DMS 273 (cell line): ENCODE measurements at regions not wholly inside any gene's neighbourhood (a gene's known extent, or its start where the extent isn't known, plus 50 kb on each side); places are given as distances from the start of the nearest gene placed in this dataset.
A peak's percentile ranks its signal among the peaks of the same experiment; 100 is the strongest.

Source experiments
- DNase-seq: peaks from one replicate; lab custom pipeline; 2025; ENCODE audit not compliant: unreplicated experiment; lab: John Stamatoyannopoulos, UW

GRCh38 chr4:110770353-110770752 is 147.5 kb upstream of the PITX2 start:
- DNase-seq, result no peak

DNA sequence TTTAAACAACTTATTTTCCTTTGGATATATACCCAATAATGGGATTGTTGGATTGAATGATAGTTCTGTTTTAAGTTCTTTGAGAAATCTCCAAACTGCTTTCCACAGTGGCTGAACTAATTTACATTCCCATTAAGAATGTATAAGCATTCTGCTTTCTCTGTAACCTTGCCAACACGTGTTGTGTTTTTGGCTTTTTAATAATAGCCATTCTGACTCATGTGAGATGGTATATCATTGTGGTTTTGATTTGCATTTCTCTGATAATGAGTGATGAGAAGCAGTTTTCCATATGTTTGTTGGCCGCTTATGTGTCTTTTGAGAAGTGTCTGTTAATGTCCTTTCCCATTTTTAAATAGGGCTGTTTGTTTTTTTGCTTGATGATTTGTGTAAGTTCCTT is 155.6 kb upstream of the PITX2 start:
- no peak for DNase-seq

DNA sequence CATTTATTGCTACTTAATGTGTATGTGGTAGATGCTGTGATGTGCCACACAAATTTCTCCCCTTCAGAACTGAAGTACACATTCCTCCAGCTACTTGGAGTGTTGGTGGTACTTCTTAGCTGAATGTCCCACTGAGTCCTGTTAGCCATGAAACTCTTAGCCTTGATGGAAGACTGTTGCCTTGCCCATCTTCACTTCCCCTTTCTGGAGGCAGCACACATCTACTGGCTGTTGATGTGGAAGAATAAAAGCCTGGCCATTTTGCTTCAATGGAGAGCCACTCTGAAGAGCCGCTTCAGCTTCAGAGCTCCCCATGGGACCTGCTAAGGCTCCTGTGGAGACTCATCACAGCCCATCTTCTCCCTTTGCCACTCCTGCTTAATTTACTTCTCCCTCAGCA is 157.7 kb upstream of the PITX2 start:
- no peak for DNase-seq

- DNase-seq, result no peak
Measured at GRCh38 chr4:110781944-110782343, 159.1 kb upstream of the PITX2 start.

DNA sequence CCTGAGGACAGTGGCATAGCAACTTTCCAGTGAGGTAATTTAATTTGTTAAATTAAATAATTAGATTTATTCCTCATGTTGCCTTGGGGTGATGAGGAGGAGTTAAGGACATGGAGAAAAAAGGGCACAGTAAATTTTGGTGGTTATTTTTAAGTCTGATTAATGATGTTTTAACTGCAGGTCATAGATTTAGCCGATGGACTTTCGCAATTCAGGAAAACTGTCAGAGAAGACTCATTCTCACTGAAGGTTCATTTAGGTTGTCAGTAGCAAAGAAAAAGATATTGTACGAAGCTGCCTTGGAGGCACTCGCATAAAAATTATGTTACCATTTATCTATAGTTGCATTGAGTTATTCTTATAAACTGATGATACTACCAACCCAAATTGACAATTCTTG is 164.2 kb upstream of the PITX2 start:
- no peak for DNase-seq

DNA sequence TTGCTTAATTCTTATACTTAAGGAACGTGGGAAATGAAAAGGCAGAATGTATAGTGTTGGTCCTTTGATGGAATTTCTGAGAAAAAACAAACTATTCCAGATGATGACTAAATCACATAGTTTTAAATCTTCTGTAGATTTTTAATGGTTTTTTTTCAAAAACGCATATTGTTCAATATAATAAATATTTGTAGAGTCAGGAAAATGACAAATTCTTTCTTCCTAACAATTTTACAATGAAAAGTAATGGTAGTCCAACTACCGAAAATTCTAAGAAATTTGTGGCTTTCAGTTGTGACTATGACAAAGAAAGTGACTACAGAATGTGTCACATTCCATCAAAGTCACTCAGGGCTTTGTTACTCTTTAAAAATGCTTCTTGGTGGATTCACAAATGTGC is 164.8 kb upstream of the PITX2 start:
- DNase-seq, result no peak

- no peak for DNase-seq
Measured at GRCh38 chr4:110788302-110788701, 165.4 kb upstream of the PITX2 start.

DNA sequence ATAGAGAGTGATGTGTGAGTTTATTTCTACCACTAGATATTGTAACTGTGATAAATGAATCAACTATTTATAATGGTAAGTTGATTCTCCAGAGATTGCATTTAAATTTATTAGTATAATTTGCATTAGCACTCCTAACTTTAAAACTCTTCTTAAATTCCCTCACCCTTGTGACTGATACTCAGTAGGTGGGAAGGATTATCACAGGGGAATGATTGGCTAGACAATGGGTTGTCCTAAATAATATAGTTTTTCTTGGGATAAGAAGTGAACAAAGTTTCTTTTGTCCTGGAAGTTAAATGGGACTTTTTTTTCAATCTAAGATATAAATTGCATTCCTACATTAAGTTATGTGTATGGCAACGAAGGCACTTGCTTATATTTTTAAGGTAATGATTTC is 169.2 kb upstream of the PITX2 start:
- DNase-seq, result no peak

DNA sequence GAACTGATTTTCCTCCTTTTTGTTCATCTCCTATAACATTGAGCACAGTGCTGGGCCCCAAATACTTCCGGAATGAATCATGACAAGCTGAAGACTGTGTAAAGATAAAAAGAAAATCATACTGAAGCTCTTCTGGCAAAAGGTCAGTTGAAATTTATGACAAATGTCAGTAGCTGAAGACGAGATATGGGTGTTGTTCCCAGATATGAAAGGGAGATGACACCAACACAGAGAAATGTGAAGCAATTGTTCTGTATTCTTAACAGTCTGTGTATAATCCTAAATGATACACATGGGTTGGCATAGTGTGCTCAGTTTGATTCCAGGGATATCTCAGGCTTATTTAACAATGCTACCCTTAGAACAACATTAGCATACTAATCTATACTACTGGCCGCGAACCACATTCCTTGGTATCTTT is 170.5 kb upstream of the PITX2 start:
- DNase-seq, result no peak

- DNase-seq, result no peak
Measured at GRCh38 chr4:110793890-110794554, 171.1 kb upstream of the PITX2 start.

GRCh38 chr4:110795971-110796370 is 173.1 kb upstream of the PITX2 start:
- no peak for DNase-seq

DNA sequence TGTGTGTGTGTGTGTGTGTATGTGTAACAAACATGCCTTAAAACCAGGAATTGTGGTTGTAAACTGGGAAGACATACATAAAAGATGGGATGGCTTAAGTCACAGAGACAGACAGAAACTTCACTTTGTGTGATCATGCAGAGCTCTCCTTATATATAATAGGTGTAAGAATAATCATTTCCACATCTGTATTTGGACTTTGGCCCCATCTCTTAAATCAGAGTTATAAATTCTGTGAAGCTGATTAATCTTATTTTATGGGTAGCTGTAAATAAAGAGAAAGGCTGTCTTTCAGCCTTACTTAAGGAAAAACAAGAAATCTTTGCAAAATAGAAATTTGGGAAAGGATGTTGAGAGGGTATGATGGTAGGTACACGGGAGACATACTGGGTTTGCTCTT is 174.6 kb upstream of the PITX2 start:
- DNase-seq, result no peak

GRCh38 chr4:110798687-110799086 is 175.8 kb upstream of the PITX2 start:
- DNase-seq, result no peak

DNA sequence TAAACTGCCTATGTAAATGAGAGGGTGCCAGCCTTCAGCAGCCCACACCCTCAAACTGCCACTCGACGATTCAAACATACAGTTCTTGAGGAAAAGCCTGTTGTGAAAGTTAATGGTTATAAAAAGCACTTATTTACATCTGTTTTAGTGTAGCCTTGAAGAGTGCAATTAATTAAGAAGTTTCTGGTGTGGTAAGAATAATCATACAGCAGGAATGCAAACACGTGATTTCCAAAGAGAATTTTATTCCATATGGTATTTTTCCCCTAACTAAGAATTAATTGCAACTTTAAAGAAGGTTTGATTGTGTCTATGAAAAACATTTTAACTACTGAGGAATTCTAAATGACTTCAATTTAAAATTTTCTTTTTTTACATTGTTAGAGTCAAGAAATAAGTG is 176.3 kb upstream of the PITX2 start:
- no peak for DNase-seq

DNA sequence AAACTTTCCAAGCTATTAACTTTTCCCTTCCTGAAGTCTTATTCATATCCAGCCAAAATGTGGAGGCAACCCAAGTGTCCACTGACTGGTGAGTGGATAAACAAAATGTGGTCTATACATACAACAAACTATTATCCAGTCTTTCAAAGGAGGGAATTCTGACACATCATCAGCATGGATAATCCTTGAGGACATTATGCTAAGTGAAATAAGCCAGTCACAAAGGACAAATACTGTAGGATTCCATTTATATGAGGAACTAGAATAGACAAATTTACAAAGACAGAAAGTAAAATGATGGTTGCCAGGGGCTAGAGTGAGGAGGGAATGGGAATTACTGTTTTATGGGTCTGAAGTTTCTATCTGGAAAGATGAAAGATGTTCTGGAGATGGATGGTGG is 178.7 kb upstream of the PITX2 start:
- no peak for DNase-seq

GRCh38 chr4:110808351-110808878 is 185.5 kb upstream of the PITX2 start:
- DNase-seq, result no peak

GRCh38 chr4:110815950-110816349 is 193.1 kb upstream of the PITX2 start:
- no peak for DNase-seq

- DNase-seq, result no peak
Measured at GRCh38 chr4:110816367-110816766, 193.5 kb upstream of the PITX2 start.

- no peak for DNase-seq
Measured at GRCh38 chr4:110821186-110821585, 198.3 kb upstream of the PITX2 start.

DNA sequence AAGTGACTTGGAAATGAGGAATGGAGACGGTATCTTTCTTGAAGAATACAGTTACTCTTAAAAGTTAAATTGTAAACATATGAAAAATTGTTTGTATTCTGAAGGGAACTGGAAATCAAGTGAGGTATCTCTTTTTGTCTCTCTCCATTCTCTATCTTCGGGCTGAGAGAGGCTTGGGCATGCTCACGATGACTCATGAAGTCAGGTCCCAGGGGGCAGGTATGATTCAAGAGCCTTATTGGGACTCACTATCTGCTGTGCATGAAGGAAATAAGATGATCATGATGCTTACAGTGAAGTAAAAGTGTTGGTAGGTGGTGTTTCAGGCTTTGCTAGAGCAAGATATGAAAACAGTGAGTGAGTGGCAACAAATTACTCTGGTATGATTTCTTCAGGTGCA is 200.4 kb upstream of the PITX2 start:
- no peak for DNase-seq

DNA sequence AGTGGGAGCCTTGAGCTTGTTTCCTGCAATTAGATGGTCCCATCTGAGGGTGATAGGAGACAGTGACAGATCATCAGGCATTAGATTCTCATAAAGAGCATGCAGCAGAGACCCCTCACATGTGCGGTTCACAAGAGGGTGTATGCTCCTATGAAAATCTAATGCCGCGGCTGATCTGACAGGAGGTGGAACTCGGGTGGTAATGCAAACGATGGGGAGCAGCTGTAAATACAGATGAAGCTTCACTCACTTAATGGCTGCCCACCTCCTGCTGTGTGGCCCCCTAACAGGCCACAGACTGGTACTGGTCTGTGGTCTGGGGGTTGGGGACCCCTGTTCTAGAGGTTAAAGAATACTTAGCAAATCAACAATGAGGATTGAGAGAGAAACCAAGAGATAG is 201.5 kb upstream of the PITX2 start:
- no peak for DNase-seq

DNA sequence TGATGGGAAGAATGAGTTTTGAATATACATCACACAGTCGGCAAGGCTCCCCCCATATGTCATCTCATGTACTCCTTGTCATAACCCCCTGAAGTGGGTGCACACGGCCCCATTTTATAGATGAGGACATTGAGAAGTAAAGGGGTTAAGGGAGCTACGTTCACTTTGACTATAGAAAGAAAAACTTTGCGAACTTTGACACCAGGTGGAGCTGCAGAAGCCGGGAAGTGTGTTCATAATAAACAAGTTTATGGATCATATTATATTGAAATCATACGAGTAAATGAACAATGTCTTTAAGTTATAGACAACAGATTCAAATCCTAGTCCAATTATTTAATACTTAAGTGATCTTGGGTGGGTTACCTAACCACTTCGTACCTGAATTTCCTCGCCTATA is 203.8 kb upstream of the PITX2 start:
- DNase-seq, result peak; percentile 4

- DNase-seq, result no peak
Measured at GRCh38 chr4:110830461-110830860, 207.6 kb upstream of the PITX2 start.
